GM12878 (cell line): ENCODE measurements at regions not wholly inside any gene's neighbourhood (a gene's known extent, or its start where the extent isn't known, plus 50 kb on each side); places are given as distances from the start of the nearest gene placed in this dataset.

Experiments used
- ATAC-seq: fragments of 200-7000 bp; cut with Tn5 transposase; 3 replicates; pipeline ENCODE4 v1.9.1; 2020; ENCODE audit warnings: mild to moderate bottlenecking, moderate library complexity
- BruUV-seq: library from RNA; stranded (reverse); fragments of 400-500 nt; replicated peaks from 2 replicates; lab custom pipeline; 2021; lab: Mats Ljungman, UMichigan
- CTCF ChIA-PET: fragments of 300-600 bp; sonication (Branson Sonifier 250); formaldehyde crosslinking; extraction: SDS; loops from one replicate; lab custom pipeline; 2021; ENCODE audit warnings: inconsistent platforms; lab: Yijun Ruan, JAX
- POLR2A ChIA-PET: fragments of 350-600 bp; formaldehyde crosslinking; extraction: SDS; loops from one replicate; lab custom pipeline; 2021; ENCODE audit warnings: inconsistent platforms; lab: Charles Lee
- RAD21 ChIA-PET: fragments of 300-600 bp; sonication (Branson Sonifier 250); formaldehyde crosslinking; loops from one replicate; lab custom pipeline; 2023; ENCODE audit warnings: antibody characterized with exemption; ENCODE audit not compliant: unreplicated experiment; lab: Charles Lee
- SMC1A ChIA-PET: fragments of 300-600 bp; sonication (Branson Sonifier 250); formaldehyde crosslinking; loops from one replicate; lab custom pipeline; 2023; ENCODE audit not compliant: unreplicated experiment, uncharacterized antibody; lab: Charles Lee
- DNase-seq: peaks from one replicate; pipeline ENCODE4 v3.0.0-alpha.2; 2011; ENCODE audit warnings: low read depth, low spot score
- FAIRE-seq: peaks from 3 replicates; lab custom pipeline; 2011; peaks lifted over from hg19 to GRCh38; lab: Jason Lieb, UNC
- H2AFZ ChIP-seq: 2 replicates; pipeline ENCODE4 v1.6.0; 2011; ENCODE audit warnings: low read depth, low read length, control low read depth; ENCODE audit not compliant: control insufficient read depth
- H3K27ac ChIP-seq: 2 replicates; pipeline ENCODE4 v1.5.1; 2011; ENCODE audit warnings: control low read depth; ENCODE audit not compliant: control insufficient read depth, insufficient read depth
- H3K27me3 ChIP-seq, 2 experiments: replicated peaks in 1 of 2; 2 replicates each; pipeline versions ENCODE4 v1.6.0 to v1.6.1; 2011; ENCODE audit warnings: low read length in 1 of 2; ENCODE audit not compliant: control insufficient read depth in 2 of 2, insufficient read depth in 2 of 2
- H3K36me3 ChIP-seq, 2 experiments: 2 replicates each; pipeline ENCODE4 v1.5.1; 2011; ENCODE audit warnings: low read length in 1 of 2; ENCODE audit not compliant: control insufficient read depth in 2 of 2, insufficient read depth in 2 of 2
- H3K4me1 ChIP-seq: 2 replicates; pipeline ENCODE4 v1.6.1; 2011; ENCODE audit warnings: mild to moderate bottlenecking, low read length, moderate library complexity, mixed read lengths; ENCODE audit not compliant: control insufficient read depth, insufficient read depth
- H3K4me2 ChIP-seq: 2 replicates; pipeline ENCODE4 v1.6.0; 2011; ENCODE audit warnings: control low read depth; ENCODE audit not compliant: control insufficient read depth, insufficient read depth
- H3K4me3 ChIP-seq: fragments of 200-600 bp; sonication (generic); 2 replicates; pipeline ENCODE4 v1.5.1; 2016
- H3K79me2 ChIP-seq: 2 replicates; pipeline ENCODE4 v1.6.0; 2011; ENCODE audit warnings: low read length; ENCODE audit not compliant: control insufficient read depth, insufficient read depth
- H3K9ac ChIP-seq: 2 replicates; pipeline ENCODE4 v1.8.0; 2011; ENCODE audit warnings: low read length, control low read depth, mixed read lengths; ENCODE audit not compliant: control insufficient read depth, insufficient read depth
- H3K9me3 ChIP-seq: replicated peaks from 3 replicates; pipeline ENCODE4 v1.5.1; 2011; ENCODE audit warnings: mild to moderate bottlenecking, low read length; ENCODE audit not compliant: control insufficient read depth, insufficient read depth
- H4K20me1 ChIP-seq: 2 replicates; pipeline ENCODE4 v1.6.0; 2011; ENCODE audit not compliant: control insufficient read depth, insufficient read depth
- IKZF2 ChIP-seq, 2 experiments: fragments of 450-650 bp; IDR thresholded peaks; 2 replicates each; pipeline ENCODE4 v1.6.1; 2017; ENCODE audit warnings: mild to moderate bottlenecking in 2 of 2, moderate library complexity in 2 of 2
- NR2C2 ChIP-seq: IDR thresholded peaks from 2 replicates; pipeline ENCODE4 v1.6.1; 2011; ENCODE audit warnings: borderline replicate concordance, low read depth; ENCODE audit not compliant: control insufficient read depth, insufficient read length
- NRF1 ChIP-seq: conservative IDR thresholded peaks from 2 replicates; pipeline ENCODE4 v1.6.1; 2011; ENCODE audit warnings: mild to moderate bottlenecking, low read depth, low read length, improper control_type of control experiment
- RELA ChIP-seq: fragments of 450-650 bp; IDR thresholded peaks from 2 replicates; pipeline ENCODE4 v1.8.0; 2014; ENCODE audit warnings: borderline replicate concordance; ENCODE audit not compliant: partially characterized antibody
- SPI1 ChIP-seq: IDR thresholded peaks from 2 replicates; pipeline ENCODE4 v1.6.1; 2011; ENCODE audit warnings: low read depth, mild to moderate bottlenecking, low read length, moderate library complexity, borderline replicate concordance; ENCODE audit not compliant: insufficient read depth
- ZBED1 ChIP-seq: IDR thresholded peaks from 2 replicates; pipeline ENCODE4 v1.6.1; 2016; ENCODE audit warnings: borderline replicate concordance
- ZBTB11 ChIP-seq: fragments of 450-650 bp; formaldehyde crosslinking; IDR thresholded peaks from 2 replicates; pipeline ENCODE4 v1.5.0; 2022; ENCODE audit warnings: mild to moderate bottlenecking, missing genetic modification characterization
- ZBTB40 ChIP-seq: fragments of 450-650 bp; IDR thresholded peaks from 2 replicates; pipeline ENCODE4 v1.6.1; 2016; ENCODE audit warnings: mild to moderate bottlenecking, moderate library complexity, borderline replicate concordance
- ZNF207 ChIP-seq: fragments of 450-650 bp; IDR thresholded peaks from 2 replicates; pipeline ENCODE4 v1.6.1; 2014; ENCODE audit warnings: antibody characterized with exemption, mild to moderate bottlenecking, borderline replicate concordance
- WGBS: methylation state at CpG from one replicate; pipeline ENCODE4 v1.1.6; 2016; ENCODE audit warnings: low lambda C conversion rate; ENCODE audit not compliant: insufficient replicate concordance, insufficient coverage; ENCODE audit errors: missing lambda C conversion rate; 5-methylcytosine and 5-hydroxymethylcytosine counted together
- in situ Hi-C: fragments of 300-500 bp; cut with MboI; formaldehyde crosslinking; loops from 9 replicates; pipeline ENCODE4 v1.14.3; 2018; ENCODE audit warnings: mixed read lengths
- intact Hi-C: fragments of 100-400 bp; cut with micrococcal nuclease; formaldehyde crosslinking; loops from one replicate; pipeline ENCODE4 v1.14.2; 2022; ENCODE audit not compliant: unreplicated experiment
- TF ChIP-seq, protein P1 (sequence below): IDR thresholded peaks from 2 replicates; pipeline ENCODE4 v1.6.1; 2012; ENCODE audit warnings: improper control_type of control experiment, low read depth, low read length; ENCODE audit not compliant: insufficient replicate concordance

DNA sequence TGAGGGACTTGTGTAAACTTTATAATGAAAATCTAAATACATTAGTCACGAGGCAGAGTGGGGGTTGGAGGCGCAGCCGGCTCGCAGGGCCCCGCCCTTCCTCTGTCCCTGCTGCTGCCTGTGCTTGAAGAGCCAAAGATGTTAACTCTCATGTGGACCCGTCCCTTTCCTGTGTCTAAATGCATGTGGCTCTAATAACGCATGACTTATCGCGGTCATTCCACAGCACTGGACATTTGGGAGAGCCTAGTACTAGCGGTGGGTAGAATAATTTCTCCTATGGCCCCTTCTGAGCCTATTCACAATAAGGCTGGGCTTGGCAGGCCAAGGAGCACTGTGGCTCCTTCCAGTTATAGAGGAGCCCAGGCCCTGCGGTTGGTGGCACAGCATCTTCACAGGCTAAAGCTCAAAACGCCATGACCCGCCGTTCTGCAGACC lies 82.3 kb upstream of the SIMC1 start (continued):
- TF ChIP-seq ZBTB40: no peak
- TF ChIP-seq ZNF207: no peak
- TF ChIP-seq NR2C2: no peak
- TF ChIP-seq ZBED1: no peak
- TF ChIP-seq, all 136 proteins: peak for 0

DNA sequence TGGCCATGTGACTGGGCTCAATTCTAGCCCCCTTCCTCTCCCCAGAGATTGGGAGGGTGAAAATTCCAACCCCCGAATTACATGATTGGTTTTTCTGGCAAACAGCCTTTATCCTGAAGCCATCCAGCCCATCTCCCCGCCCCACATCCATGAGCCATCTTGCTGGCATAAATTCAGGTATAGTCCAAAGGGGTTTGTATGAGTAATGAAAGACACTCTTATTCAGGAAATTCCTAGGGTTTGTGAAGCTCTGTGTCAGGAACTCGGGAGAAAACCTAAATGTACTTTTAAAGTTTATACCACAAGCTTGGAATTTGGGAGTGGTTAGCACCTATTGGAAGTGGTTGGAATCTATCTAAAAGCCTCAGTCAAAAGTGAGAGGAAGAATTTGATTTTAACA lies 80.6 kb upstream of the SIMC1 start:
- no TSS peak for BruUV-seq
- H2AFZ ChIP-seq: no peak overlapping the region
- FAIRE-seq: no peak
- TF ChIP-seq IKZF2 (IDR thresholded peaks at IDR 0.05): no peak
- no peak for TF ChIP-seq ZBTB11 (CRISPR knock-in tag)
- TF ChIP-seq, protein P1, sequence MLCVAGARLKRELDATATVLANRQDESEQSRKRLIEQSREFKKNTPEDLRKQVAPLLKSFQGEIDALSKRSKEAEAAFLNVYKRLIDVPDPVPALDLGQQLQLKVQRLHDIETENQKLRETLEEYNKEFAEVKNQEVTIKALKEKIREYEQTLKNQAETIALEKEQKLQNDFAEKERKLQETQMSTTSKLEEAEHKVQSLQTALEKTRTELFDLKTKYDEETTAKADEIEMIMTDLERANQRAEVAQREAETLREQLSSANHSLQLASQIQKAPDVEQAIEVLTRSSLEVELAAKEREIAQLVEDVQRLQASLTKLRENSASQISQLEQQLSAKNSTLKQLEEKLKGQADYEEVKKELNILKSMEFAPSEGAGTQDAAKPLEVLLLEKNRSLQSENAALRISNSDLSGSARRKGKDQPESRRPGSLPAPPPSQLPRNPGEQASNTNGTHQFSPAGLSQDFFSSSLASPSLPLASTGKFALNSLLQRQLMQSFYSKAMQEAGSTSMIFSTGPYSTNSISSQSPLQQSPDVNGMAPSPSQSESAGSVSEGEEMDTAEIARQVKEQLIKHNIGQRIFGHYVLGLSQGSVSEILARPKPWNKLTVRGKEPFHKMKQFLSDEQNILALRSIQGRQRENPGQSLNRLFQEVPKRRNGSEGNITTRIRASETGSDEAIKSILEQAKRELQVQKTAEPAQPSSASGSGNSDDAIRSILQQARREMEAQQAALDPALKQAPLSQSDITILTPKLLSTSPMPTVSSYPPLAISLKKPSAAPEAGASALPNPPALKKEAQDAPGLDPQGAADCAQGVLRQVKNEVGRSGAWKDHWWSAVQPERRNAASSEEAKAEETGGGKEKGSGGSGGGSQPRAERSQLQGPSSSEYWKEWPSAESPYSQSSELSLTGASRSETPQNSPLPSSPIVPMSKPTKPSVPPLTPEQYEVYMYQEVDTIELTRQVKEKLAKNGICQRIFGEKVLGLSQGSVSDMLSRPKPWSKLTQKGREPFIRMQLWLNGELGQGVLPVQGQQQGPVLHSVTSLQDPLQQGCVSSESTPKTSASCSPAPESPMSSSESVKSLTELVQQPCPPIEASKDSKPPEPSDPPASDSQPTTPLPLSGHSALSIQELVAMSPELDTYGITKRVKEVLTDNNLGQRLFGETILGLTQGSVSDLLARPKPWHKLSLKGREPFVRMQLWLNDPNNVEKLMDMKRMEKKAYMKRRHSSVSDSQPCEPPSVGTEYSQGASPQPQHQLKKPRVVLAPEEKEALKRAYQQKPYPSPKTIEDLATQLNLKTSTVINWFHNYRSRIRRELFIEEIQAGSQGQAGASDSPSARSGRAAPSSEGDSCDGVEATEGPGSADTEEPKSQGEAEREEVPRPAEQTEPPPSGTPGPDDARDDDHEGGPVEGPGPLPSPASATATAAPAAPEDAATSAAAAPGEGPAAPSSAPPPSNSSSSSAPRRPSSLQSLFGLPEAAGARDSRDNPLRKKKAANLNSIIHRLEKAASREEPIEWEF: no peak
- TF ChIP-seq RELA: no peak
- TF ChIP-seq NRF1: no peak
- TF ChIP-seq SPI1: no peak

More for the DNA sequence above, 80.6 kb upstream of the SIMC1 start:
- DNase-seq (no peak), ATAC-seq (no peak)
- ChIA-PET POLR2A (no interaction called here), CTCF (no interaction called here), RAD21 (no interaction called here), SMC1A (no interaction called here)
- H4K20me1 ChIP-seq: no peaks in the 10 kb centered on the region
- in situ Hi-C loops (no loop called here), intact Hi-C loops (no loop called here)
- no peaks in the 10 kb centered on the region for H3K4me1 ChIP-seq
- no peak overlapping the region for H3K27ac ChIP-seq
- no peak overlapping the region for H3K9ac ChIP-seq
- H3K4me2 ChIP-seq: no peak overlapping the region
- peaks cover 0 to 3% of the 10 kb centered on the region in 2 experiments; a peak in 2 of 4 replicates for H3K27me3 ChIP-seq
- H3K4me3 ChIP-seq: no peak overlapping the region
- no peaks in the 10 kb centered on the region for H3K9me3 ChIP-seq
- no peaks in the 10 kb centered on the region for H3K79me2 ChIP-seq
- no peaks in the 10 kb centered on the region for H3K36me3 ChIP-seq
- WGBS: 0% methylated on average over 3 of the region's 3 CpGs
